NB4 (cell line): ENCODE measurements at regions not wholly inside any gene's neighbourhood (a gene's known extent, or its start where the extent isn't known, plus 50 kb on each side); places are given as distances from the start of the nearest gene placed in this dataset.

Experiments used
- DNase-seq: peaks from one replicate; pipeline ENCODE4 v3.0.0; 2010; ENCODE audit warnings: low read depth
- H3K4me3 ChIP-seq: one replicate; pipeline ENCODE4 v1.5.1; 2011; ENCODE audit warnings: mild to moderate bottlenecking, low read depth, low read length, moderate library complexity
- CTCF ChIP-seq: IDR thresholded peaks from one replicate; pipeline ENCODE4 v1.5.1; 2012; ENCODE audit warnings: low read depth, low read length
- MAX ChIP-seq: IDR thresholded peaks from 2 replicates; pipeline ENCODE4 v1.6.1; 2011; ENCODE audit warnings: low read depth, low read length
- MYC ChIP-seq: IDR thresholded peaks from 2 replicates; pipeline ENCODE4 v1.6.1; 2011; ENCODE audit warnings: low read depth, low read length
- POLR2A ChIP-seq: IDR thresholded peaks from 2 replicates; pipeline ENCODE4 v1.6.1; 2011; ENCODE audit warnings: mild to moderate bottlenecking; ENCODE audit not compliant: insufficient read length; ENCODE audit errors: extremely low read depth

GRCh38 chr3:76352051-76352450, 566.7 kb upstream of the ZNF717 start:
- H3K4me3 ChIP-seq, result no peak overlapping the region
- TF ChIP-seq CTCF, result no peak
- peak; percentile 2 for DNase-seq

- H3K4me3 ChIP-seq, result no peak overlapping the region
- no peak for DNase-seq
- TF ChIP-seq MYC (no peak), CTCF (no peak), MAX (no peak), POLR2A (no peak)
Observed at GRCh38 chr3:76352511-76353284, 567.3 kb upstream of the ZNF717 start.

GRCh38 chr3:76353683-76354082, 568.3 kb upstream of the ZNF717 start:
- TF ChIP-seq MAX, result no peak
- TF ChIP-seq CTCF, result no peak
- no peak for TF ChIP-seq MYC
- no peak for DNase-seq
- H3K4me3 ChIP-seq, result no peak overlapping the region

GRCh38 chr3:76361010-76361409, 575.7 kb upstream of the ZNF717 start:
- H3K4me3 ChIP-seq, result no peak overlapping the region
- DNase-seq, result no peak
- TF ChIP-seq MYC, result no peak
- TF ChIP-seq CTCF, result no peak
- no peak for TF ChIP-seq POLR2A
- no peak for TF ChIP-seq MAX

- peak; percentile 22 for DNase-seq
Observed at GRCh38 chr3:76362643-76363042, 577.3 kb upstream of the ZNF717 start.

More at GRCh38 chr3:76362643-76363042, 577.3 kb upstream of the ZNF717 start:
- no peak overlapping the region for H3K4me3 ChIP-seq
- no peak for TF ChIP-seq POLR2A
- no peak for TF ChIP-seq CTCF
- TF ChIP-seq MAX, result no peak
